Adrenal gland (tissue), 9 donors: ENCODE measurements at regions not wholly inside any gene's neighbourhood (a gene's known extent, or its start where the extent isn't known, plus 50 kb on each side); places are given as distances from the start of the nearest gene placed in this dataset.

Experiments used
- DNase-seq, 7 donors: peaks; one replicate each; pipeline ENCODE4 v3.0.0-alpha.2; 2019 to 2020
- H3K27ac ChIP-seq, 5 donors: fragments of 200-600 bp; sonication (generic) in 4 of 5; 1 replicate in 3 of 5; 2 replicates in 2 of 5; pipeline versions ENCODE4 v1.5.1 to v1.8.0; 2016 to 2020; ENCODE audit warnings: mild to moderate bottlenecking in 1 of 5
- H3K27me3 ChIP-seq: fragments of 200-600 bp; 2 replicates; pipeline ENCODE4 v1.8.0; 2021
- H3K36me3 ChIP-seq, 2 donors: fragments of 200-600 bp; replicated peaks in 1 of 2; 1 replicate in 1 of 2; 2 replicates in 1 of 2; pipeline versions ENCODE4 v1.5.1 to v1.8.0; 2018 to 2022
- H3K4me1 ChIP-seq, 2 donors: fragments of 200-600 bp; replicated peaks in 1 of 2; 1 replicate in 1 of 2; 2 replicates in 1 of 2; pipeline versions ENCODE4 v1.5.1 to v1.8.0; 2018 to 2021
- H3K4me3 ChIP-seq, 4 donors: fragments of 200-600 bp; sonication (generic) in 3 of 4; one replicate each; pipeline ENCODE4 v1.5.1; 2016 to 2018
- H3K9me3 ChIP-seq, 3 donors: fragments of 200-600 bp; sonication (generic) in 1 of 3; replicated peaks in 1 of 3; 1 replicate in 2 of 3; 2 replicates in 1 of 3; pipeline versions ENCODE4 v1.5.1 to v1.8.0; 2016 to 2021
- POLR2A ChIP-seq, 2 donors: fragments of 450-650 bp; IDR thresholded peaks; one replicate each; pipeline ENCODE4 v1.6.1; 2017; ENCODE audit warnings: antibody characterized with exemption in 2 of 2, mild to moderate bottlenecking in 2 of 2, moderate library complexity in 1 of 2
- WGBS, 4 donors: extraction: QIAGEN DNeasy Blood & Tissue Kit in 2 of 4; methylation state at CpG; one replicate each; pipeline versions ENCODE4 v1.1.5 to v1.1.7; 2013 to 2017; 5-methylcytosine and 5-hydroxymethylcytosine counted together
- intact Hi-C, 2 donors: fragments of 100-400 bp; cut with DNase I; formaldehyde crosslinking; loops; one replicate each; pipeline versions ENCODE4 v1.14.1 to v1.15.0; 2022 to 2023
- TF ChIP-seq, protein P1 (sequence below), 6 experiments: fragments of 450-650 bp in 4 of 6; fragments of 200-600 bp in 2 of 6; sonication (generic) in 1 of 6; IDR thresholded peaks; 1 replicate in 5 of 6; 2 replicates in 1 of 6; pipeline versions ENCODE4 v1.5.1 to v1.8.0; 2016 to 2021; ENCODE audit warnings: antibody characterized with exemption in 6 of 6, mild to moderate bottlenecking in 2 of 6, moderate library complexity in 1 of 6
- donor health status: healthy with polysubstance abuse.
- donor health status: Bipolar disorder and iron deficiency.
- donor health status: DM: yes; HTN: yes; CAD: no.
- donor health status: DM: no; HTN: no; CAD: no.
- donor health status: DM: no; HTN: no; CAD: no.

- 8 to 13% (median 11%) methylated on average over 1 of the region's 1 CpG for WGBS, 4 donors
- Histone ChIP-seq H3K27me3 (no peaks in the 10 kb centered on the region), H3K27ac (no peak overlapping the region)
These were observed 686.0 kb upstream of the DDX18 start for GRCh38 chr2:117128461-117128860.

GRCh38 chr2:117137371-117137770 is 677.1 kb upstream of the DDX18 start:
- intact Hi-C loops: no loop called here
- H3K27me3 ChIP-seq: no peaks in the 10 kb centered on the region
- TF ChIP-seq POLR2A (IDR thresholded peaks at IDR 0.05): no peak
- TF ChIP-seq, protein P1, sequence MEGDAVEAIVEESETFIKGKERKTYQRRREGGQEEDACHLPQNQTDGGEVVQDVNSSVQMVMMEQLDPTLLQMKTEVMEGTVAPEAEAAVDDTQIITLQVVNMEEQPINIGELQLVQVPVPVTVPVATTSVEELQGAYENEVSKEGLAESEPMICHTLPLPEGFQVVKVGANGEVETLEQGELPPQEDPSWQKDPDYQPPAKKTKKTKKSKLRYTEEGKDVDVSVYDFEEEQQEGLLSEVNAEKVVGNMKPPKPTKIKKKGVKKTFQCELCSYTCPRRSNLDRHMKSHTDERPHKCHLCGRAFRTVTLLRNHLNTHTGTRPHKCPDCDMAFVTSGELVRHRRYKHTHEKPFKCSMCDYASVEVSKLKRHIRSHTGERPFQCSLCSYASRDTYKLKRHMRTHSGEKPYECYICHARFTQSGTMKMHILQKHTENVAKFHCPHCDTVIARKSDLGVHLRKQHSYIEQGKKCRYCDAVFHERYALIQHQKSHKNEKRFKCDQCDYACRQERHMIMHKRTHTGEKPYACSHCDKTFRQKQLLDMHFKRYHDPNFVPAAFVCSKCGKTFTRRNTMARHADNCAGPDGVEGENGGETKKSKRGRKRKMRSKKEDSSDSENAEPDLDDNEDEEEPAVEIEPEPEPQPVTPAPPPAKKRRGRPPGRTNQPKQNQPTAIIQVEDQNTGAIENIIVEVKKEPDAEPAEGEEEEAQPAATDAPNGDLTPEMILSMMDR (IDR thresholded peaks at IDR 0.05): no peak
- no peaks in the 10 kb centered on the region for H3K9me3 ChIP-seq
- no peaks in the 10 kb centered on the region for H3K4me1 ChIP-seq
- H3K36me3 ChIP-seq: no peaks in the 10 kb centered on the region
- no peak for DNase-seq
- no peak overlapping the region for H3K27ac ChIP-seq
- no peak overlapping the region for H3K4me3 ChIP-seq
- WGBS, 4 donors: 71 to 86% (median 81%) methylated on average over 2 of the region's 2 CpGs

More at GRCh38 chr2:117128461-117128860, 686.0 kb upstream of the DDX18 start:
- intact Hi-C loops: no loop called here
- Histone ChIP-seq H3K4me3 (no peak overlapping the region), H3K36me3 (no peaks in the 10 kb centered on the region), H3K9me3 (no peaks in the 10 kb centered on the region), H3K4me1 (no peaks in the 10 kb centered on the region)
- no peak for DNase-seq
- TF ChIP-seq, protein P1 (IDR thresholded peaks at IDR 0.05): no peak
- TF ChIP-seq POLR2A (IDR thresholded peaks at IDR 0.05): no peak

DNA sequence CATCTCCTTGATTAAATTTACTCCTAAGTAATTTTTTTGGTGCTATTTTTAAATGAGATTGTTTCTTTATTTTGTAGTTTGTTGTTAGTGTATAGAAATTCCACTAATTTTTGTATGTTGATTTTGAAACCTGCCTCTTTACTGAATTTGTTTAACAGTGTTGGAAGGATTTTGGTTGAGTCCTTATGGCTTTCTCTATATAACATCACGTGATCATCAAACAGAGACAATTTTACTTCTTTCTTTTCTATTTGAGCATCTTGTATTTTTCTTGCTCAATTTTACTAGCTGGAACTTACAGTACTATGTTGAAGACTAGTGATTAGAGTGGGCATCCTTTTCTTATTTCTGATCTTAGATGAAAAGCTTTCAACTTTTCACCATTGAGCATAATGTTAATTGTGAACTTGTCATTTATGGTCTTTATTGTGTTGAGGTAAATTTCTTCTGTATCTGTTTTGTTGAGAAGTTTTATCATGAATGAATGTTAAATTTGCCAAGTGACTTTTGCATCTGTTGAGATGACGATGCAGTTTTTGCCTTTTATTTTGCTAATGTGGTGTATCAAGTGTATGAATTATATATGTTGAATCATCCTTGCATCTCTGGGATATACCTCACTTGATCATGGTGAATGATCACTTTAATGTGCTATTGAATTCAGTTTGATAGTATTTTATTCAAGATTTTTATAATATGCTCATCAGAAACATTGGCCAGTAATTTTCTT is 645.3 kb upstream of the DDX18 start:
- Histone ChIP-seq H3K27me3 (no peaks in the 10 kb centered on the region), H3K9me3 (no peaks in the 10 kb centered on the region), H3K27ac (no peak overlapping the region), H3K36me3 (no peaks in the 10 kb centered on the region), H3K4me3 (no peak overlapping the region), H3K4me1 (no peaks in the 10 kb centered on the region)
- DNase-seq: no peak
- WGBS, 4 donors: 73 to 87% (median 83%) methylated on average over 2 of the region's 2 CpGs
- TF ChIP-seq POLR2A (IDR thresholded peaks at IDR 0.05): no peak
- TF ChIP-seq, protein P1 (IDR thresholded peaks at IDR 0.05): no peak
- intact Hi-C loops: no loop called here

- H3K4me1 ChIP-seq: no peaks in the 10 kb centered on the region
- intact Hi-C loops: no loop called here
- no peaks in the 10 kb centered on the region for H3K36me3 ChIP-seq
- no peak for TF ChIP-seq POLR2A (IDR thresholded peaks at IDR 0.05)
- TF ChIP-seq, protein P1 (IDR thresholded peaks at IDR 0.05): no peak
- no peak overlapping the region for H3K4me3 ChIP-seq
- no peak overlapping the region for H3K27ac ChIP-seq
- no peak for DNase-seq
- H3K9me3 ChIP-seq: no peaks in the 10 kb centered on the region
- 77 to 94% (median 90%) methylated on average over 1 of the region's 1 CpG for WGBS, 4 donors
- no peaks in the 10 kb centered on the region for H3K27me3 ChIP-seq
These were observed 643.6 kb upstream of the DDX18 start for GRCh38 chr2:117170897-117171296.
